ENCODE measurements at regions not wholly inside any gene's neighbourhood (a gene's known extent, or its start where the extent isn't known, plus 50 kb on each side); places are given as distances from the start of the nearest gene placed in this dataset.

DNA sequence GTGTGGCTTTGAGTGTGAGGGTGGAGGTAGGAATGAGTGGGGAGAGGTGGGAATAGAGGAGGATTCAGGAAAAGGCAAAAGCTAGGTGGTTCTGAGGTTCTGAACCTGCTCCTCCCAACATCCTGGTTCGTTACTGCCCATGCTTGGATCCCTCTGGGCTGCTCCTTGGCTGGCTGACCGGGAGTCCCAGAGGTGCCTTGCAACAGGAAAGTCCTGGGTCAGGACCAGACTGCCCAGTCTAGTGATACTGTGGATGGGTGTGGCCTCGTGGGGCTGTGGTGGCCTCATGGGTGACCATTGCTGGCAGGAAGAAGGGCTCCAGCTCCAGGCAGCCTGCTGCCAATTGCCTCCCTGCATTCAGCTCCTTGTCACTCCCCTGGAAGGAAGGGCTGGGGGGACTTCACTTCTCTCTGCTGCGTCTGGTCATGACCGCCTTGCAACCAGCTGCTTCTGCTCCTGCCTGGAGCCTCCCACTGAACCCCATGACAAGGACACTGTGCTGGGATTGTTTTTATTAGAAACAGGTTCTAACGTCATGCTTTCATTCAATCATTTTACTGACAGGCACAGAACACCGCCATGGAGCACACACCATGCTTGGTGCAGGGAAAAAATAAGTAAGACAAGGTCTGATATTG is 61.5 kb upstream of the UBL3 start:
- Histone ChIP-seq H3K36me3 (ENCODE audit: control insufficient read depth, insufficient read depth, low read length) (no peaks in the 10 kb centered on the region), H3K4me1 (ENCODE audit: control insufficient read depth, insufficient read depth, low read length) (peaks cover 20% of the 10 kb centered on the region), H3K9me3 (replicated peaks; ENCODE audit: control insufficient read depth, low read depth, low read length) (no peaks in the 10 kb centered on the region), H3K4me3 (ENCODE audit: low read length) (no peak overlapping the region), H3K27me3 (ENCODE audit: control insufficient read depth, insufficient read depth, low read length) (no peaks in the 10 kb centered on the region), H3K27ac (ENCODE audit: low read length) (no peak overlapping the region)
- no CpG with 5 or more reads among the region's 7 CpGs for WGBS (ENCODE audit: insufficient coverage)
- no peak for DNase-seq

DNA sequence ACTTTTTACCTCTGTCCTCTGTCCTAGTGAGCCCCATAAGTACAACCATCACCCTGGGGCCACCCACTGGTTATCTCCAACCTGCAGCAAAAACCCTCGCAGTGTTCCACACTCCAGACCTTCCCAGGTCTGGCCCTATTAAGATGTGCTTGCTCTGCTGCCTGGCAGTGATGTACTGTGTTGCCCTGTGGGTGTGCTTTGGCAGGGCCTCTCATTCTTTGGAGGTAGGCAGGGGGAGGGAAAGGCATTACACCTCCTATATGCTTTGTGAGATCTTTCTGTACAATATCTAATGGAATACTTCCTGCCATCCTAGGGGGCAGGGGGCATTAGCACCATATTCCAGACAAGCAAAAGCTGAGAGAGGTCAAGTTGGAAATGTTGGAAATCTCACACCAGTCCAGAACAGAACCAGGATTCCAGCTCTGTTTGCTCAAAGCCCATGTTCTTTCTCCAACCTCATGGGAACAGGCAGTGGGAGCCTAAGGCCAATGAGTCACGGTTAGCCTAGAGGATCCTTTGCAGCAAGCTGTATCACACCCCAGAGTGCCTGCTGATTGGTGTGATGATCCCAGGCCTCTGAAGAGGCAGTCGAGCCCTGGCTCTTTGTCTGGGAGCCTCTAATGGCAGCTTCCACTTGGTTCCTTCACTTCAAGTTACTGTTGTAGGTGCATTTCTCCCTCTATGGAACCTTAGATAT is 59.7 kb upstream of the UBL3 start:
- no peak overlapping the region for H3K27ac ChIP-seq (ENCODE audit: low read length)
- H3K4me3 ChIP-seq (ENCODE audit: low read length): no peak overlapping the region
- peaks cover 20% of the 10 kb centered on the region for H3K4me1 ChIP-seq (ENCODE audit: control insufficient read depth, insufficient read depth, low read length)
- WGBS (ENCODE audit: insufficient coverage): 80% methylated on average over 3 of the region's 3 CpGs
- no peaks in the 10 kb centered on the region for H3K9me3 ChIP-seq (replicated peaks; ENCODE audit: control insufficient read depth, low read depth, low read length)
- DNase-seq: no peak
- H3K27me3 ChIP-seq (ENCODE audit: control insufficient read depth, insufficient read depth, low read length): no peaks in the 10 kb centered on the region
- no peaks in the 10 kb centered on the region for H3K36me3 ChIP-seq (ENCODE audit: control insufficient read depth, insufficient read depth, low read length)

DNA sequence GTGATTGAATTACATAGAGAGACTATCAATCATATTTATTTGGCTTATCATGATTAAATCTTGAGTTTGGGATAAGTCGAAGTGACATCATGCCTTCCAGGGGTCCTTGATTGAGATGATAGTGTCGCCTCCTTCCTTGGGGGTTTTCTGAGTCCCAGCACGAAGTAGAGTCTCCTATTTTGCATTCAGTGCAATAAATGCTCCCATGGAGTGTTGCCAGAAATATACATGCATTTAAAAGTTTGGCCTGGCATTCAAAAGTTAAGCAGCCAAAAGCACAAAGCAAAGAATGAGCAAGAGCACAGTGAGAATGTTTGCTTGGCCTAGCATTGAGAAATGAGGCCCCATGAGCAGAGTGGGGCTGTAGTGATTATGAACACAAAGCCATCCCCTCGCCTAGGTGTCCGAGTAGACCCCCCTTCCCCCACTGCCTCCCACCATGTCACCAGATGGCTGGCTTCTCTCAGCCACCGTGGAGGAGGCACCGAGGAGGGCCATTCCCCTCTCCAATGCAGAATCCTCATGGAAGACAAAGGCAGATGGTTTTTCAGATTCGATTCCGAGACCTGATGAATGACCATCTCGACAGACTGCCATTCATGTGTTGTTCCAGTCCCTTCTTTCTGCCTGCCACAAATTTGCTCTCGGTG is 58.8 kb upstream of the UBL3 start:
- DNase-seq: no peak
- H3K27me3 ChIP-seq (ENCODE audit: control insufficient read depth, insufficient read depth, low read length): no peaks in the 10 kb centered on the region
- H3K9me3 ChIP-seq (replicated peaks; ENCODE audit: control insufficient read depth, low read depth, low read length): no peaks in the 10 kb centered on the region
- H3K27ac ChIP-seq (ENCODE audit: low read length): no peak overlapping the region
- peaks cover 20% of the 10 kb centered on the region for H3K4me1 ChIP-seq (ENCODE audit: control insufficient read depth, insufficient read depth, low read length)
- H3K4me3 ChIP-seq (ENCODE audit: low read length): no peak overlapping the region
- WGBS (ENCODE audit: insufficient coverage): 72% methylated on average over 11 of the region's 11 CpGs
- H3K36me3 ChIP-seq (ENCODE audit: control insufficient read depth, insufficient read depth, low read length): no peaks in the 10 kb centered on the region

DNA sequence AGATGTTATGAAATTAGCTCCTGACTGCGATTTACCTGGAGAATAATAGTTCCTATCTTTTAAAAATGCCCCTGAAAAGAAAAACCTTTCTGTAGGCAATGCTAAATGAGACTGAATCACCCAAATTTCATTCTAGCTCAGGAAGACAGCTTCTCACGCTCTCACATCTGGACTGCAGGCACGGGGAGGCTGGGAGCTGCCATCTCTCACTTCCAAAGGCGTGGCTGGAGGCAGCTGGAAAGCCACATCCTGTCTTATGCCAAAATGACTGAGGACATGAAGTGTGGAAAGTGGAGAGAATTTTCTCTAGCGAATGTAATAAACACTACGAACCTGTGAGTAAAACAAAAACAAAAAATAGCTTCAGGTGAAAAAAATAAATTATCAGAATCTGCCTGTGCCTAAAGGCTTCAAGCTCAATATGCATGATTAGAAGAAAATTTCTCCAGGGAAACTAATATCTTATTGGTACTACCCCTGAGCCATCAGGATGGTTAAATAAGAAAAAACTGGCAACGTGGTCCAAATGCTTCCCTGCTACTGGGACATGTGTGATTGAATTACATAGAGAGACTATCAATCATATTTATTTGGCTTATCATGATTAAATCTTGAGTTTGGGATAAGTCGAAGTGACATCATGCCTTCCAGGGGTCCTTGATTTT is 58.1 kb upstream of the UBL3 start:
- H3K27me3 ChIP-seq (ENCODE audit: control insufficient read depth, insufficient read depth, low read length): no peaks in the 10 kb centered on the region
- DNase-seq: peak; percentile 82
- no peaks in the 10 kb centered on the region for H3K9me3 ChIP-seq (replicated peaks; ENCODE audit: control insufficient read depth, low read depth, low read length)
- no peak overlapping the region for H3K27ac ChIP-seq (ENCODE audit: low read length)
- H3K36me3 ChIP-seq (ENCODE audit: control insufficient read depth, insufficient read depth, low read length): no peaks in the 10 kb centered on the region
- no peak overlapping the region for H3K4me3 ChIP-seq (ENCODE audit: low read length)
- no CpG with 5 or more reads among the region's 8 CpGs for WGBS (ENCODE audit: insufficient coverage)
- peaks cover 24% of the 10 kb centered on the region for H3K4me1 ChIP-seq (ENCODE audit: control insufficient read depth, insufficient read depth, low read length)

DNA sequence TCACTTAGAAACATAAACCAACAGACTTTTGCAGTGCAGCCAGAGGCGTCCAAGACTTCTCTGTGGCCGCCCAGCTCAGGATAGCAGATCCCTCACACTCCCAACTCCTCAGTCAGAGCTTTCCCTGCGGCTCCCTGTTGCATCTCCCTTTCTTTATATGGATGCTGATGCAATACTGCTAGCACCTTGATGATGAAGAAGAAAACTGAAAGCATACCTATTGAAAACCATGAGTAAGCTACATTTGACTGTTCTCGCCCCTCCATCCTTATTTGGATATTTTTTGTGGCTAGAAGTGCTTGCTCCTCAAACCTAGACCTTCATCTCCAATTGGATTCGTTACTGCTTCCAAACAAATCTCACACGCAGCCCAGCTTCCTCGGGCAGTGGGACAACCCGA is 57.3 kb upstream of the UBL3 start:
- WGBS (ENCODE audit: insufficient coverage): 74% methylated on average over 5 of the region's 8 CpGs
- Histone ChIP-seq H3K27me3 (ENCODE audit: control insufficient read depth, insufficient read depth, low read length) (no peaks in the 10 kb centered on the region), H3K27ac (ENCODE audit: low read length) (no peak overlapping the region), H3K4me1 (ENCODE audit: control insufficient read depth, insufficient read depth, low read length) (peaks cover 31% of the 10 kb centered on the region), H3K4me3 (ENCODE audit: low read length) (no peak overlapping the region), H3K9me3 (replicated peaks; ENCODE audit: control insufficient read depth, low read depth, low read length) (no peaks in the 10 kb centered on the region), H3K36me3 (ENCODE audit: control insufficient read depth, insufficient read depth, low read length) (no peaks in the 10 kb centered on the region)
- DNase-seq: no peak

DNA sequence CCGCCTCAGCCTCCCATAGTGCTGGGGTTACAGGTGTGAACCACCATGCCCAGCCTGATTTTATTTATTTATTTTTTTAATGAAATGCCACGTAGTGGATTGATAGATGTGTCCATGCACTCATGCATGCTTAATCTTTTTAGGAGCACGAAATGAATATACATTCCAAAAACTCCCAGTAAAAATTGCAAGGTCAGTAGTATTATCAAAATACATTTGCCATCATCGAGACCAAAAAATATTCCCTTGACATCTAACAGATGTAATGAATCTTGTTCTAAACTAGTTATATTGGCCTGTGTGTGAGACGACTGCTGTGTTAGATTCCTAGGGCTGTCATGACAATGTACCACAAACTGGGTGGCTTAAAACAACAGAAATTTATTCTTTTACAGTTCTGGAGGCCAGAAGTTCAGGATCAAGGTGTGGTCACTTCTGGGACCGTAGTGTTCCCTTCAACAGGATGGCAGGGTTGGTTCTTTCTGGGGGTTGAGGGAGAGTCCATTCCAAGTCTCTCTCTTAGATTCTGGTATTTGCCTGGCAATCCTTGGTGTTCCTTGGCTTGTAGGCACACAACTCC is 56.1 kb upstream of the UBL3 start:
- Histone ChIP-seq H3K9me3 (replicated peaks; ENCODE audit: control insufficient read depth, low read depth, low read length) (no peaks in the 10 kb centered on the region), H3K4me3 (ENCODE audit: low read length) (no peak overlapping the region), H3K27me3 (ENCODE audit: control insufficient read depth, insufficient read depth, low read length) (no peaks in the 10 kb centered on the region), H3K4me1 (ENCODE audit: control insufficient read depth, insufficient read depth, low read length) (peaks cover 33% of the 10 kb centered on the region), H3K27ac (ENCODE audit: low read length) (no peak overlapping the region), H3K36me3 (ENCODE audit: control insufficient read depth, insufficient read depth, low read length) (no peaks in the 10 kb centered on the region)
- DNase-seq: no peak
- no CpG with 5 or more reads among the region's 6 CpGs for WGBS (ENCODE audit: insufficient coverage)

DNA sequence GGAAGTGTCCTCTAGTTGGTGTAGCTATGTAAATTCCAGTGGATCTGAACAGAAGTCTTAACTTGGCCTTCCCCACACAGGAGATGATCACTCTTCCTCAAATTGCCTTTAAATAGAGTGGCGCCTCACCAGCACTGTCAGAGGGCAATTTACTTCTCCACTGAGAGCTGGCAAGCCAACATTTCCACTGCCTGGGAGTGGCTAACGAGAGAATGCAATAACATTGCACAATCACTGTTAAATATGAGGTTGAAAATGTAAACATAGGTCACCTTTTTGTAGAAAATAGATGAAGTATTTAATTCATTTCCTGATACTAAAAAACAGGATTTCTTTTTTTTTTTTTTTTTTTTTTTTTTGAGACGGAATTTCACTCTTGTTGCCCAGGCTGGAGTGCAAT is 55.4 kb upstream of the UBL3 start:
- no peak overlapping the region for H3K4me3 ChIP-seq (ENCODE audit: low read length)
- peak; percentile 72 for DNase-seq
- WGBS (ENCODE audit: insufficient coverage): no CpG with 5 or more reads among the region's 3 CpGs
- H3K9me3 ChIP-seq (replicated peaks; ENCODE audit: control insufficient read depth, low read depth, low read length): no peaks in the 10 kb centered on the region
- no peak overlapping the region for H3K27ac ChIP-seq (ENCODE audit: low read length)
- peaks cover 33% of the 10 kb centered on the region for H3K4me1 ChIP-seq (ENCODE audit: control insufficient read depth, insufficient read depth, low read length)
- no peaks in the 10 kb centered on the region for H3K27me3 ChIP-seq (ENCODE audit: control insufficient read depth, insufficient read depth, low read length)
- H3K36me3 ChIP-seq (ENCODE audit: control insufficient read depth, insufficient read depth, low read length): no peaks in the 10 kb centered on the region

DNA sequence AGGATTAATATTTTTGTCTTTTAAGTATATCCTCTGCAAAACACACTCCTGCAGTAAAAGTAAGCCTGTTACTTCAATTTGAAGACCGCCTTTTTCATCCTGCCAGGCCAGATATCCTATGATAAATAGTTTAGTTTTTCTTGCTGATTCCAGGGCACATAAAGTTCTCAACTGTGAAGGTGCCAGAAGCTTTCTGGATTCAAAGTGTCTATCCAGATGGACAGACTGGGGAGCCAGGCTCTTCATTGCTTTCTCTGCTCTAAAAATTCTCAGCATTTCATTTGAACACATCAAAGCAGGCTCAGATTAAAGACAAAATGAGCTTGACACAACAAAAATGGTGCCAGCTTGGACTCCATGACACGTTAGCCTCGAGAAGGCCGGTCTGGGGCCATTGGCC is 53.6 kb upstream of the UBL3 start:
- Histone ChIP-seq H3K27ac (ENCODE audit: low read length) (no peak overlapping the region), H3K36me3 (ENCODE audit: control insufficient read depth, insufficient read depth, low read length) (no peaks in the 10 kb centered on the region), H3K4me3 (ENCODE audit: low read length) (no peak overlapping the region), H3K4me1 (ENCODE audit: control insufficient read depth, insufficient read depth, low read length) (peaks cover 24% of the 10 kb centered on the region), H3K27me3 (ENCODE audit: control insufficient read depth, insufficient read depth, low read length) (no peaks in the 10 kb centered on the region), H3K9me3 (replicated peaks; ENCODE audit: control insufficient read depth, low read depth, low read length) (no peaks in the 10 kb centered on the region)
- WGBS (ENCODE audit: insufficient coverage): 76% methylated on average over 4 of the region's 4 CpGs
- peak; percentile 86 for DNase-seq

DNA sequence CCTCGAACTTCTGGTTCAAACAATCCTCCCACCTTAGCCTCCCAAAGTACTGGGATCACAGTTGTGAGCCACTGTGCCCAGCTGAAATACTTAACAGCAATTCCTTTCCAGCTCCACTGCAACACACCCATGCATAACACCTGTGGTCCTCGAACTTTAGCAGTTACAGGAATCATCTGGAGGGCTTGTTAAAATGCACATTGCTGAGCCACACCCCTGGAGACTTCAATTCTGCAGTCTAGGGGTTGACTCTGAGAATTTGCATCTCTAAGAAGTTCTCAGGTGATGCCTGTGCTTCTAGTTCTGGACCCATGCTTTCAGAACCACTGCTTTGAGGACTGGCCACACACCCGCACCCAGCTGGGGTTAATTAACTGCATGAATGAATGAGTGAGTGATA is 53.1 kb upstream of the UBL3 start:
- Histone ChIP-seq H3K4me1 (ENCODE audit: control insufficient read depth, insufficient read depth, low read length) (peaks cover 23% of the 10 kb centered on the region), H3K27me3 (ENCODE audit: control insufficient read depth, insufficient read depth, low read length) (no peaks in the 10 kb centered on the region), H3K4me3 (ENCODE audit: low read length) (no peak overlapping the region), H3K27ac (ENCODE audit: low read length) (no peak overlapping the region), H3K9me3 (replicated peaks; ENCODE audit: control insufficient read depth, low read depth, low read length) (no peaks in the 10 kb centered on the region), H3K36me3 (ENCODE audit: control insufficient read depth, insufficient read depth, low read length) (no peaks in the 10 kb centered on the region)
- no peak for DNase-seq
- 89% methylated on average over 1 of the region's 3 CpGs for WGBS (ENCODE audit: insufficient coverage)
